Right hindlimb (tissue), 1 donor: ENCODE measurements at regions not wholly inside any gene's neighbourhood (a gene's known extent, or its start where the extent isn't known, plus 50 kb on each side); places are given as distances from the start of the nearest gene placed in this dataset.
A peak's percentile ranks its signal among the peaks of the same experiment; 100 is the strongest.

ENCODE experiments used
- DNase-seq: peaks from one replicate; pipeline ENCODE4 v3.0.0-alpha.2; 2018

DNA sequence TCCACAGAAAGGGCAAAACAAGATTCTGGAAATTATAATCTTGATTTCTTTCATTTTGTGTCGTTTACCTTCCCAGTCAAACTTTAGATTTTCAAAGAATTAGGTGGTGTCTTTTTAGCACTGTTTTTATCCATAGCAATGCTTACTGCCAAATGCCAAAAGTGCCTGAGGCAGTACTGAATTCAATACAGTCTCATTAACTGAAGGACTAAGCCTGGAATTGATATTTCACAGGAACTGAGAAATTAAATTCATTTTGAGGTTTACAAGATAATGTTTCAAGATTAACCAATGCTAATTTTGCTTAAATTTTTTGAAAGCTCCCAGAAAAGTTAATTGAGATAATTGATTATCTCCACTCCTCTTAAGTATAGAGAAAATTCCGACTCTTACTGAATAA, 68.8 kb upstream of the ARHGAP24 start:
- DNase-seq, result no peak

DNA sequence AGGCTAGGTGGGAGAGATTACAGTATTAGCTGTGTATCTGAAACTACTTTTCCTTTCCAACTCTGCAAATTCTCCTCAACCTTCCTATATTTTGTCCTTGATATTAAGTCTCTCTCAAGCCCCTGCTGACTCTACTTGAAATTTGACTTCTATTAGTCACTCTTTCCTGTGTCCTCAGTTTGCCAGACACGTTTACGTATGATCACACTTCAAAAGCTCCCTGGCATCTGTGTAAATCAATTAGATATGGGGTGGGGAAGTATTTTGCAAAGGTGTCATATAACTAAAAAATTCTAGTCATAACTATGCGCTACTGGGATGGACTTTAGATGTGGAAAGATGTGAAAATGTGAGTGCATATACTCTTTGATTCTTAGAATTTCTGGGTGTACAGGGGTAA, 67.4 kb upstream of the ARHGAP24 start:
- DNase-seq, result no peak

DNA sequence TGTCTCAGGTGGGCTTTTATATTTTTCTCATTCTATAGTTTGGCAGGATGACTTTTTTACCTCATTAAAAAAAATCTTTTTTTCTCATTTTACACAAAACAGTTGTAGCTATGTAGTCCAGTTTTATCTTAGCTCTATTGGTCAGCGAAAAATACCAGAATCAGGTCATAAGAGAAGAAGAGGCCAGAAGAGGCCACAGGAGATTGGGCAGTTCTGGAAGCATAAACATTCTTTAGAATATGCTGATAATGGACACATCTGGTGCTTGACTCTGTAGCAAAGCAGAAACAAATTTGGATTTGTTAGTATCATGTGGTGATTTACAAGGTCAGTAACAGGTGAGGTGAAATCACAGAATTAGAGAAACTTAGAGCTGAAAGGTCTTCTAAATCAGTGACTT, 66.6 kb upstream of the ARHGAP24 start:
- DNase-seq, result peak; percentile 40

DNA sequence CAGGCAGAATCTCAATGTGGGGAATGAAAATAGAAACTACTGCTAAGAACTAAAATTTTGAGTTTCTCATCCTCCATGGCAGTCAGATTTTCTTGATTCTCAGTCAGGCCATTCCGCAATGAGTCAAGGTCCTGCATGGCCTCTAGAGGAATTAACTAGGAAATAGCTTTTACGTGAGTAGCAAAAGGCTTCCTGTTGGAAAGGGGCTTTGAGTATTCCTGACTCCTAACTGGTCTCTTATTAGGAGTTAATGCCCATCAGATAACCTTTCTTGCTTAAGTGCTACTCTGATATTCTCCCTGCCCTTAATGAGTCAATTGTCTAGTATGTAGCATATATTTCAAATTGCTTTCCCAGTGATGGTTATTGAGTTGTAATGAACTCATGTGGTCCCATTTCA, 65.7 kb upstream of the ARHGAP24 start:
- DNase-seq, result no peak

DNA sequence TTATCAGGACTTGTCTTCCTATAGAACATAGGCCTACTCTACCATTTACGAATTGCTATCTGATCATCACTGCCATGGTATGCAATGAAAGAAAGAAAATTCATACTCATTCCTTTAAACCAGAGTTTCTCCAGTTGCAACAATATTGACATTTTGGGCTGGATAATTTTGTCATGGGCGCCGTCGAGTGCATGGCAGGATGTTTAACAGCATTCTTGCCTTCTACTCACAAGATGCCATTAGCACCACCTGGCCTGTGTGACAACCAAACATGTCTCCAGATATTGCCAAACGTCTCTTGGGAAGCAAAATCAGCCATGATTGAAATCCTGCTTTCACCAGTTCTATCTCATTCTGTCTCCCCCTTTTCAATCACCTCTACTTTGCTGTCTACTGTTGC, 63.6 kb upstream of the ARHGAP24 start:
- no peak for DNase-seq

DNA sequence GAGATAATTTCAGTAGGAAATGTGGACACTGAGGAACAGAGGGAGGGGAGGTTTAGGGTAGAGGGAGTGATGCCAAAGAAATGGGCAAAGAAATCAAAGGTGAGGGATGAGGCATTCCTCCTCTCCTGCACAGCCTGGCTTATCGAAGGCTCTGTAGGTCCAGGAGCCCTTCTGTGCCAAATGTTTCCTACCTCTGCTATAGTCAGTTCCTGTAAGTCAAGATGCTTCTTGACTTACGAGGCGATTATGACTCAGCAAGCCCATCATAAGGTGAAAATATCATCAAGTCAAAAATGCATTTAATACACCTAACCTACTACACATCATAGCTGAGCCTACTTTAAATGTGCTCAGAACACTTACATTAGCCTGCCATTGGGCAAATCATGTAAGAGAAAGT, 60.0 kb upstream of the ARHGAP24 start:
- no peak for DNase-seq

DNA sequence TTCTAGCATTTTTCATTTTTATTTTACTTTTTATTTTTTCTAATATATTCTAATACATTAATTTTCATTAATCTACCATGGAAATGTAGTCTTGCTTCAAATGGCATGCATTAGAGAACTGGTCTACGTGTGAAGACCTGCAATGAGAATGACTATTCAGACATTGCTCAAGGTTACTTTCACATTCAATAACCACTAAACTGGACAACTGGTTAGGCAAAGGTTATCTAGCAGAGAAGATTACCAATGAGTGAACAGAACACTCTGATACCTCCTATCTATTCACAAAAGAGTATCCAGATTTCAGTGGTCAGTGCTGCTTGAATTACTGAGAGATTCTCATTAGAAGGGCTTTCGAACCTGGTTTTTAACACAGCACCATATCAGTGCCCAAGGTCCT, 58.9 kb upstream of the ARHGAP24 start:
- no peak for DNase-seq

DNA sequence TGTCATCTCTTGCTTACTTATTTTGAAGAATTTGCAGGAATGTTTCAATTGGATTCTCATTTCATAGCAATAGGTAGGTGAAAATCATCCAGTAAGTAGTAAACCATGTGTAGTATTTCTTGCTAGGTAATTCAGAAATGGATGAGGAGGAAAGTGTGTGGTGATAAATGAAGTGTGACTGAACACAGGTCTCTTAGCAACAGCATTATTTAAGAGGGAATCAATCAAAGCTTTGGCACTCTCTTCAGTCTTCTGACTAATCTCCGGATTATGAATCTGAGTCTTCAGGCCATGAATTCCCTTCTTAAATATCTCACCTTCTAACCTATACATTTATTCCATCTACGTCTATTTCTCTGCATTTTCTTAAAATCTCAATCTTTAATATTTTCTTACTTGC, 55.8 kb upstream of the ARHGAP24 start:
- no peak for DNase-seq

DNA sequence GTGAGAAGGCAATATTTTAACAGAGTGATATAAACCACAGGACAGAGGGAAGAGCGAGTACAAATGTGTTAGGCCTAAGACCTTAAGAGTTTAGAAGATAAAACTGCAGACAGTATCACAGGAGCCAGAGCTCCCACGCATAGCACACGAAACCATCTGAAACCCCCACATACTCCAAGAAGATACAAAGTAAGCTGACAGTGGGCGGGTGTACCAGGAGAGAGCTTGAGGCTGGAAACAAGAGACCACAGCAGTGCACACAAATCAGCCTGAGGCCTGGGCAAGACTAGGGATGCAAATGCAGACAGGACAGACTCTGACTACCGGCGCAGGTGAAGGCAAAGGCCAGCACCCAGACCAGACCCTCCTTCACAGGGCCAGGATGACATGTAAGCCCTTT, 54.1 kb upstream of the ARHGAP24 start:
- no peak for DNase-seq

DNA sequence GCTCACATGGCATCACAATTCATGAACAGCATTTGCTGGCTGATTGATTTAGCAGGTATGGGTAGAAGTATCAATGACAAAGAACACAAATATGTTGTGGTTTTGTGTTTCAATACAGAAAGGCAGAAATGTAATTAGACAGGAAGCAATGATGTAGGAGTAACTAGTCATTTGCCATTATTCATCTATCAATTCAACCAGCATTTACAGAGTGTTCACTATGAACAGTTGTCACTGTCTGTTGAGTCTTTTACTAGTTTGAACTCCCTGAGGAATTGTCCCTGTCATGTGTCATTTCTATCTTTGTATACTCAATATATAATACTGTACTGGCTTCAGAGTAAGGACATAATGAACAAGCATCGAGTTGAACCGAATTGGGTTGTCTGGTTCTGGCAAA, 51.5 kb upstream of the ARHGAP24 start:
- no peak for DNase-seq
